HG03558 (cell line): ENCODE measurements at regions not wholly inside any gene's neighbourhood (a gene's known extent, or its start where the extent isn't known, plus 50 kb on each side); places are given as distances from the start of the nearest gene placed in this dataset.
"Not testable (repeated sequence)": the region's sequence is repeated elsewhere in the genome, so short reads cannot be mapped to it uniquely, and the experiment has no call there.

Experiments used
- ATAC-seq: cut with Tn5 transposase; IDR thresholded peaks from one replicate; pipeline ENCODE4 v1.9.1; 2021; ENCODE audit warnings: moderate number of reproducible peaks; ENCODE audit not compliant: unreplicated experiment; ENCODE audit errors: extremely low read depth

- no peak for ATAC-seq
Observed at GRCh38 chr2:212914392-212914791, 237.0 kb downstream of the IKZF2 start.

DNA sequence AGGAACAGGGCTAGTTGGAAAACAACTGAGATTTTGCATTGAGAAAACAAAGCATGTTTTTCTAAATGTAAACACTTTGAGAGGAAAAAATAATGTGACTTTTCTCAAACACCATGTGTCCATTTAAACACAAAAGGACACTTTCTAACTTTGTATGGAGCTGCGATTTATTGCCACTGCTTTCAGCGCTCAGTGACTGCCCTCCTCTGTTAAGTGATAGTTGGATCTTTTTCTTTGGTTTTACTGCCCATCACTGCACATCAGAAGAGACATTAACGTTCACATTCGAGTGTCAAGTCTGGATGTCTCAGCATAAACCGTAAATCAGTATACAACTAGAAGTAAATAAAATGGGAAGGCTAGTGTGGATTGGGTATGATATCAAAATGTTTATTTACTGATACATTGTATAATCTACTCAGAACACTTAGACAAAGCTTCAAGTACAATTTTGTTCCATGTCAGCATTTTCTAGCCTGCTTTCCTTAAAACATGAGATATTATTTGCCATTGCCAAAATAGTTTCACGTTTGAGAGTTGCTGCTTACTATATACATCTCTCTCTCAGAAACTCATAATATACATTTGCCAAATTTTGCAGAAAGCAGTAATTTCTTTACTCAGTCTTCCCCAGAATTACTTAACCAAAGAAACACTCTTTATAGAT, 237.6 kb downstream of the IKZF2 start:
- ATAC-seq: no peak

- ATAC-seq: no peak
Observed at GRCh38 chr2:212912445-212913103, 238.8 kb downstream of the IKZF2 start.

DNA sequence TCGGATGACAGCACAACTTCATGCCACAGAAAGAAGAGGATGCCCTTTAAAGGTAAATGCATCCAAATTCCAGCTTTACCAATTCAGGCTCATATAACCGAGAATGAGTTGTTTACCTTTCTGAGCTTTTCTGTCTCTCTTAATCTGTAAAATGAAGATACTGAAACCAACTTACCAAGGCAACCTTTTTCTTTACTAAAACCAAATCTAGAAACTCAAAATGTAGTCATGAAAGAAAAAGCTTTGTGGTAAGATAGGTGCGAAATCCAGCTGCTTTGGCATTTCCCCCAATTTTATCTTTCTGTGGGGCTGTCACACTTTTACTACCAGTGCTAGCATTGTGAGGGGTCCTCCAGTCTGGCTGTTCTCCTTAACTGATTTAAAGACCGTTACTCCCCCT, 240.4 kb downstream of the IKZF2 start:
- ATAC-seq: no peak

- no peak for ATAC-seq
Observed at GRCh38 chr2:212908682-212909435, 242.6 kb downstream of the IKZF2 start.

DNA sequence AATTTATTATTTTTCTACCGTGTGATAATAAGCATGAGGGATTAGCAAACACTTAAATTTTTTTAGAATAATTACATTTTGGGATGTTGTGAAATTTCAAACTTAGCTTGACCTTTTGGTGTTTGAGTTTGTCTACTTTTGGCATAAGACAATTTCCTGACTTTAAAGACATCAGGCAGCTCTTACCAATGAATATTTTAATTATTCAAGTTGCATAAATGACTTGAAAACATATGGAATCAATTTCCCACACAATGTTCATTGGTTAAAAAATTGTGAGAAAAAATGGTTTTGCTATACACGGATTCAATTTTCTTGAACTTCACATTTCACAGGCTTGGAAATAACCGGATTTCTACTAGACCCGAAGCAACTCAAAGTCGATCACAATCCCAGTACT, 243.4 kb downstream of the IKZF2 start:
- ATAC-seq: no peak

DNA sequence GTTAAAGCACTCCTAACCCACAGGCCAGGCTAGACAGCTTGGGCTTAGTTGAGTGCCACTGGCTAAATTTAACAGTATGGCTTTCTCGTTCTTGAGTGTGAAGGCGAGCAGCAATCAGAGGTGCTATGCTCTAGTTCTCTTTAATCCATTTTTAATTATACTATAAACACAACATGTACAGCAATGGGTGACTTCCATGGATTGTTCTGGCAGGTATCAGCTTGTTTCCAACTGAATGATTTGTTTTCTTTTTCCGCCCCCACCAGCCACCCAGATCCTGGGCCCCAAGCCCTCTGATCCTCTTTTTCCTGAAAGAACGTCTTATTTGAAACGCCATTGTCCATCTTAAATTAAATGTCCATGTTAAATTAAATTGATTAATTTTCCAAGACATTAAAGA, 244.8 kb downstream of the IKZF2 start:
- no peak for ATAC-seq

DNA sequence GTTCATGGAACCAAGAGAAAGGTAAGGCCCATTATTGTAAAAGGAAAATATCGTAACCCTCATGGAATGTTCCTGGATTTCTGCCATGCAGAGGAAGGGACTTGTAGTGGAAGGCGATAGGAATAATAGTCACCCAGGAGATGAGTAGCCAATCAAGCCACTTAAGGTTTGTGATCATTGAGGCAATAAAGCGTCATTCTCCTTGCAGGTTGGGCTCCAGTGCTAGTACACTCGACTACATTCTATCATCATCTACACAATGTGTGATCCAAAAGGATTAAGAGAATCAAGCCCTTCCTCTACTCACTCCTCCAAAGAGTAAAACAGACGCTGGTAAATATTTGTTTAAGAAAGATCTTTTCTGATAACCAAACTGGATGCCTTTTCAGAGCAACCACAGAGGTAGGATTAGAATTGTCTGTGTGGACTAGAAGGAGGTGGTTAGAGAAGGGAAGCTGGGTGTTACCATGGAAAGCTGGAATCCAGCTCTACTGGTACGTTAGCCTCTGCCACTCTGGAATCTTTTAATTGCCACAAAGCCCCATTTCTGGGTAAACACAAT, 245.7 kb downstream of the IKZF2 start:
- no peak for ATAC-seq

GRCh38 chr2:212904646-212905045, 246.8 kb downstream of the IKZF2 start:
- no peak for ATAC-seq

- ATAC-seq: no peak
Observed at GRCh38 chr2:212903413-212903812, 248.0 kb downstream of the IKZF2 start.

GRCh38 chr2:212902421-212902820, 249.0 kb downstream of the IKZF2 start:
- ATAC-seq: no peak

DNA sequence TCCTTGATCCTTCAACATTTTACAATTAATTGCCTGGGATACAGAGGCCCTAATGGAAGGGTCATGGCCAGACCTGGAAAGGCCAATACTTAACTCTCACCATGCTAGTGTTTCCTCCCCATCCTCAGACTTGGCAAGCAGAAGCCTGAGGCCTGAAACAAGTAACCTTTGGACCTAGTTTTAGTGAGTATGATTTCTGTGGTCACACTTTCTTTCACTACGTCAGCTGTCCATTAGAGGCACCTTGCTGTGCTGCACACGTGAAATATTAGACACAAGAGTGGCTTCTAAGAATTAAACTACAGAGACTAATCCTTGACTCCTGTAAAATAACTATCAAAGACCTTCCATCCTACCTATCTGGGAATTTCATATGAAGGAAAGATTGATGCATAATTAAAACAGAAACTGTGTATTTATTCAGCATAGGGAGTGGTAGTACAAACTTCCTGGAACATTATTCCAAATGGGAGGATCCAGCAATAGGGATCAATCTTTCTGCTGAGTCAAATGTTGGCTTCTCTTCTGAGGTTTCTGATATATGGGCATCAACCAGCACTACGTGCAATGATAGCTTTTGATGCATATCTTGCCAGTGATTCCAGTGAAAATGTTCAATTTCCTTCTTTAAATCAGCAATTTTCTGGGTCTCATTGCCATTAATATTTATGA, 249.7 kb downstream of the IKZF2 start:
- no peak for ATAC-seq

- ATAC-seq: no peak
Observed at GRCh38 chr2:212900715-212901114, 250.7 kb downstream of the IKZF2 start.

- ATAC-seq: no peak
Observed at GRCh38 chr2:212898011-212898410, 253.4 kb downstream of the IKZF2 start.

DNA sequence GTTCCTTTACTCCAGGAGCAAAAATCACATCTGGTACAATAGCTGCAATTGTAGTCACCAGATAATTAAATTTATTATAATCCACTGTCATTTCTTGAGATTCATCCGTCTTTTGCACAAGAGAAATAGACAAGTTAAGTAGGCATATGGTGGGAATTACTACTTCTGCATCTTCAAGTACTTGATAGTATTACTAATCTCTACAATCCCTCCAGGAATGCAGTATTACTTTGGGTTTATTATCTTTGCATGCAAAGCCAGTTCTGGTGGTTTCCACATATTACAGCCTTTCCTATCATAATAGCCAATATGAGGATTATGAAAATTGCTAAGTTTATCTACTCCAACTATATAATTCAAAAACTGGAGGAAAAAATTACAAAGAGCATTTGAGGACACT, 254.1 kb downstream of the IKZF2 start:
- ATAC-seq: no peak

DNA sequence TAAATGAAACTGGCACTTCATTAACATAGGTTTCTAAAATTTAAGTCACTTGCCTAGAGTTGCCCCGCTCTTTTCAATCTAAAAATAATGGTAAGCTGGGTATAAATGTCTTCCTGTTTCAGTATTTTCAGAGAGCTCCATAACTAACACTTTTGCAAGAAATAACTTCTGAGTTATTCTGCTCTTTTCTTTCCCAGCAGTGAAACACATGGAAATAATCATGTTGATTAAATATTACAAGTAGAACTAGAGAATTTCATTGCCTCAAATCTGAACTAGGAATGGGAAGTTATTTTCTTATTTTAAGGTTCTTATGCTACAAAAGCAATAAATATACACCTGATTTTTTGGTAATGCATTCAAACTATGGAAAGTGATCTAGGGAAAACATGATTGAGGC, 257.4 kb downstream of the IKZF2 start:
- ATAC-seq: no peak

- no peak for ATAC-seq
Observed at GRCh38 chr2:212893216-212893615, 258.2 kb downstream of the IKZF2 start.

DNA sequence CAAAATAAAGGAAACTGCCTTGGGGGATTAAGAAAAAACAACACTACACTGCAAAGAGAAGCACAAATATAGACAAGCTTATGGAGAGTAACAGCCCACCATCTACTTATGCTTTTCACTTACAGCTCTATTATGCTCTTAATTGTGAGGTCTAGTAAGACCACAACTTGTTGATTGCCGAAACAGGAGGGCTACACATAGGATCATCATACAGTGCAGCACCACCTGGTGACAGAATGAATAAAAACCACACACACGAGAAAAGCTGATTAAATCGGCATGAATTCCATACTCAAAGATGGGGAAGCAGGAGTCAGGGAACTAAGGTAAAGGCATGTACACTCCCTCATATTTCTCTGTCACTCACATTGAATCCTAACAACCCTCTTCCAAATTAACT, 259.2 kb downstream of the IKZF2 start:
- no peak for ATAC-seq

- no peak for ATAC-seq
Observed at GRCh38 chr2:212891580-212891979, 259.8 kb downstream of the IKZF2 start.

DNA sequence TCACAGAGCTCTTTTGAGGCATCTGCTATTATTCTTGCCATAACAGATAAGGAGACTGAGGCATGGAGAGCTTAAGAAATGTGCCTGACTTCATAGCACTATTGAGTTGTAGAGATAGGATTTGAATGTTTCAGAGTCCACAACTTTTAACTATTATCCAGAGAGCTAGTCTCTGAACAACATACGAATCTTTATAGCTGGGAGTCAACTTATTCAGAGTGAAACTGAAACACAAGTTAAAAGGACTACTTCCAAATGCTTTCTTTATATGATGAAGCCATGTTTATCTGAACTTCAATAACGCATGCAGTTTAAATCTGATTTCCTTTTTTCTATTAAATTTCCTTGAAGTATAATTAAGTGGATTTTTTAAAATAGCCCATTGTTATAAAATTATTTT, 268.8 kb downstream of the IKZF2 start:
- no peak for ATAC-seq

DNA sequence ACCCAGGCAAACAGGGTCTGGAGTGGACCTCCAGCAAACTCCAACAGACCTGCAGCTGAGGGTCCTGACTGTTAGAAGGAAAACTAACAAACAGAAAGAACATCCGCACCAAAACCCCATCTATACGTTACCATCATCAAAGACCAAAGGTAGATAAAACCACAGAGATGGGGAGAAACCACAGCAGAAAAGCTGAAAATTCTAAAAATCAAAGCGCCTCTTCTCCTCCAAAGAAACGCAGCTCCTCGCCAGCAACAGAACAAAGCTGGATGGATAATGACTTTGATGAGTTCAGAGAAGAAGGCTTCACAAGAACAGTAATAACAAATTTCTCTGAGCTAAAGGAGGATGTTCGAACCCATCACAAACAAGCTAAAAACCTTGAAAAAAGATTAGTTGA, 274.9 kb downstream of the IKZF2 start:
- ATAC-seq: not testable (repeated sequence)
